Nephron progenitor cell (in vitro differentiated cells): ENCODE measurements at regions not wholly inside any gene's neighbourhood (a gene's known extent, or its start where the extent isn't known, plus 50 kb on each side); places are given as distances from the start of the nearest gene placed in this dataset.

ENCODE experiments used
- DNase-seq: peaks from one replicate; pipeline ENCODE4 v3.0.0; 2021
- H3K27ac Mint-ChIP-seq: 2 replicates; pipeline ENCODE4 v1.8.0; 2021; ENCODE audit warnings: mild to moderate bottlenecking, moderate library complexity, mixed read lengths
- H3K27me3 Mint-ChIP-seq: 2 replicates; pipeline ENCODE4 v1.8.0; 2021; ENCODE audit warnings: mild to moderate bottlenecking, low read depth, mixed read lengths; ENCODE audit not compliant: poor library complexity
- H3K36me3 Mint-ChIP-seq: 2 replicates; pipeline ENCODE4 v1.8.0; 2021; ENCODE audit warnings: low read depth, mixed read lengths
- H3K4me1 Mint-ChIP-seq: 2 replicates; pipeline ENCODE4 v1.8.0; 2021; ENCODE audit warnings: mixed read lengths
- H3K4me3 Mint-ChIP-seq: 2 replicates; pipeline ENCODE4 v1.8.0; 2021; ENCODE audit warnings: mild to moderate bottlenecking, moderate library complexity, mixed read lengths
- H3K9me3 Mint-ChIP-seq: 2 replicates; pipeline ENCODE4 v1.8.0; 2021; ENCODE audit warnings: mild to moderate bottlenecking, moderate library complexity, mixed read lengths
- CTCF ChIP-seq: fragments of 200-600 bp; sonication (generic); IDR thresholded peaks from 2 replicates; pipeline ENCODE4 v1.5.0; 2021; ENCODE audit warnings: antibody characterized with exemption

- no peaks in the 10 kb centered on the region for H3K27me3 Mint-ChIP-seq
- peaks cover 37% of the 10 kb centered on the region for H3K4me1 Mint-ChIP-seq
- no peak overlapping the region for H3K4me3 Mint-ChIP-seq
- H3K36me3 Mint-ChIP-seq, result no peaks in the 10 kb centered on the region
- DNase-seq, result no peak
- H3K27ac Mint-ChIP-seq, result no peak overlapping the region
- H3K9me3 Mint-ChIP-seq, result peaks cover 12% of the 10 kb centered on the region
- no peak for TF ChIP-seq CTCF
Observed at GRCh38 chr16:17666293-17666692, 195.5 kb upstream of the XYLT1 start.

- Mint-ChIP-seq H3K4me1 (peaks cover 45% of the 10 kb centered on the region), H3K27ac (no peak overlapping the region), H3K4me3 (no peak overlapping the region), H3K9me3 (no peaks in the 10 kb centered on the region), H3K36me3 (no peaks in the 10 kb centered on the region), H3K27me3 (peaks cover 3% of the 10 kb centered on the region)
- no peak for DNase-seq
- TF ChIP-seq CTCF, result no peak
Observed at GRCh38 chr16:17658881-17659280, 188.1 kb upstream of the XYLT1 start.

- Mint-ChIP-seq H3K9me3 (no peaks in the 10 kb centered on the region), H3K4me3 (no peak overlapping the region), H3K27ac (no peak overlapping the region), H3K4me1 (peaks cover 49% of the 10 kb centered on the region), H3K27me3 (peaks cover 3% of the 10 kb centered on the region), H3K36me3 (no peaks in the 10 kb centered on the region)
- DNase-seq, result no peak
- TF ChIP-seq CTCF, result no peak
Observed at GRCh38 chr16:17657045-17657444, 186.3 kb upstream of the XYLT1 start.

GRCh38 chr16:17654571-17654970 is 183.8 kb upstream of the XYLT1 start:
- Mint-ChIP-seq H3K27ac (no peak overlapping the region), H3K4me3 (no peak overlapping the region), H3K4me1 (peaks cover 61% of the 10 kb centered on the region), H3K27me3 (peaks cover 3% of the 10 kb centered on the region), H3K36me3 (no peaks in the 10 kb centered on the region), H3K9me3 (no peaks in the 10 kb centered on the region)
- no peak for TF ChIP-seq CTCF
- DNase-seq, result no peak

GRCh38 chr16:17654142-17654541 is 183.4 kb upstream of the XYLT1 start:
- H3K27me3 Mint-ChIP-seq, result peaks cover under 1% of the 10 kb centered on the region
- H3K36me3 Mint-ChIP-seq, result no peaks in the 10 kb centered on the region
- DNase-seq, result no peak
- H3K4me1 Mint-ChIP-seq, result peaks cover 61% of the 10 kb centered on the region
- no peak overlapping the region for H3K4me3 Mint-ChIP-seq
- TF ChIP-seq CTCF, result no peak
- no peaks in the 10 kb centered on the region for H3K9me3 Mint-ChIP-seq
- peak overlapping the region; percentile 34 for H3K27ac Mint-ChIP-seq
